Activated CD4-positive, alpha-beta T cell treated with anti-CD3 and anti-CD28 coated beads, Interleukin-2, amount 50 U/mL, for 24 hours (primary cell): ENCODE measurements at regions not wholly inside any gene's neighbourhood (a gene's known extent, or its start where the extent isn't known, plus 50 kb on each side); places are given as distances from the start of the nearest gene placed in this dataset.
"Not testable (repeated sequence)": the region's sequence is repeated elsewhere in the genome, so short reads cannot be mapped to it uniquely, and the experiment has no call there.

Experiments used
- DNase-seq, 2 donors: peaks; one replicate each; pipeline ENCODE4 v3.0.0-alpha.2; 2020; ENCODE audit warnings: low read depth in 1 of 2, low spot score in 1 of 2

DNA sequence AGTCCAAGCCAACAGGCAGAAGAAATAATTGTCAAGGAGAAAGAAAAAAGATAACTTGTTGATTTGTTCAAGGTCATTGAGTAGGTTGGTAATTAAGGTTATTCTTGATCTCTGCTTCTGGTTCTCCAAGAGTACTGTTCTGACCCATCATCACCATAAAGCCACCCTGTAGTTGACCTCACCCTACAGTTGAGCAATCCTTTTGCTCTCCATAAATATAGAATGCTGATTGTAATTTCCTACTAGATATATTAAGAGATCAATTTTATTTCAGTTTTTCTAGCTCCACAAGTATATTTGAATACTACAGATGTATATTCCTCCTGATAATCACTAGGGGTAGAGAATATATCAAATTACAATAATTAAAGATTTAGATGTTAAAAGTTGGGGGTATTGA, 350.5 kb upstream of the PDE3A start:
- no peak for DNase-seq

DNA sequence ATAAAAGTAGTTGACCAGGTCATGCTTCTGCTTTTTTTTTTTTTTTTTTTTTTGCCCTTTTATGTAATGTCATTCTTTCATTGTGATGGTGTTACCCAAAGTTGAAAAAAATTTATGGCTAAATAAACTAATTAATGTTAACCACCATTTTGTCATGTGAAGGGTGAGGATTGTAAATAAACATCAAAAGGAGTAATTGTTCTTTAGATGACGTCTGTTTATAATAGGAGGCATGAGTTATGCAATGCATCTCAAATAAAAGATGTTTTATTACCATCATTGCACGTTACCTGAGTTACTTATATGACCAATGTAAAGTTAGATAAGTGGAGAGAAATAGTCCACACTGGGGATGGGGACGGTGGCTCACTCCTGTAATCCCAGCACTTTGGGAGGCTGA, 349.9 kb upstream of the PDE3A start:
- no peak for DNase-seq

DNA sequence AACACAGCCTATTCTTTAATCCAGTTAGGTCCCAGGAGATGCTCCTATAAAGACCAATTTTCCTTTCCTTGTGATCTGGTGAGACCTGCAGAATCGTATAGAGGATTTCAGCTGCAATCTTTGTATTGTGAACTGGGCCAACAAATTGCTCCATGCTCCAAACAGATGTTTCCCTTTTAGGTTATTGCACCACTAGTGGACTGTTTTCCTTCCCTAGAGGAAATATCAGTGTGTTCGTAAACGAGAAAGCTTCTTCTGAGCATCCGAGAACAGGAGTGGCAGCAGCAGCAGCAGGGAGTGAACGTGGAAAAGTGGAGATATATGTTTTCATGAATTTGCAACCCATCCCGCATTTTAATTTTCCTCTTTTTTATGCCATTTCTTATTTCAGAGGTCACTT, 344.1 kb upstream of the PDE3A start:
- DNase-seq: no peak

DNA sequence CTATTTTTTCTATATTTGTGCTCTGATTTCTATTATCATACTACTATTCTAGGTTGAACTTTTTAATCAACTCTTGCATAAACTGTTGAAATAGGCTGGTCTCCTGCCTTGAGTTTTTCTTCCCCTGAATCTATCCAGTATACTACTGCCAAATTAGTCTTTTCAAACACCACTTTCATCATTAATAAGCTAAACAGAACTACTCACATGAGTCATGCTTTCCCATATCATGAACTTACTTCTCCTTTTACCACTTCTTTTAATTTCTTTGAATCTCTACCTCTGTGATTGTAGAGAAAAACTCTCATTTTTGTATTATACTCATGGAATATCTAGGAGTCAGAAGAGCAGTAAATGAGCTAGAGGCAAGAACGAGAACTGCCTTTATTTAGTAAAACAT, 340.3 kb upstream of the PDE3A start:
- no peak for DNase-seq

DNA sequence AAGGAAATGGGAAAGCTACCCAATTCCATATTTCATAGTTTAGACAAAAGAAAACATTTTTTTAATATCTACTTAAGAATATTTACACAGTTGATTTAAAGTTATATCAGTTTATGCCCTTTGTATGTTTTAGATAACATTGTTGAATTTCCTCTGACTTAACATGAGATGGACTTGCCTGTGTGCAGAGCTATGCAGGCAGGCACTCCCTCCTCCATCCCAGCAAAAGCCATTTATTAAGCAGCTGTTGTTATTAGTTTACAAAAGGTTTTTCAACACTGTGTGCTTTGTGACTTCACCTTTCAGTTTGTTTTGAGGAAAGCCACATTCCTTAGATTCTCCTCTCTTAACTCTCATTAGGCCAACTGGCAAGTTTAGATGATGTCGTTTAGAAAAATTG, 337.5 kb upstream of the PDE3A start:
- DNase-seq: no peak

DNA sequence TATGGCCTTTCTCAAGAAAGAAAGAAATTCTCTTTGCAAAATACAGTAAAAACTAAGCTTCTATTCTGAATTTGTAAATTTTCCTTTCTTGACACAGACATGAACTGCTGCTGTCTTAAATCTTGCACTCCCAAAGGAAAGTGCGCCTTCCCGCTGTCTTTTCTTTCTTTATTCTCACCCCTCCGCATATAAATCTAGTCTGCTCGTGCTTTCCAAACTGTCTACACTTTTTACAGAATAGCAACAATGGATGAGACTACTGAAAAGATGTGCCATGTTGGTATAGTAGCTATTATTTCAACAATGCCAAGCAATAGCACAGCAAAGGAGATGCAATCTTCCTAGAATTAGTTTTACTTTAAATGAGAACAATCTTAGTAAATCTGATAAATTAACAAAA, 328.8 kb upstream of the PDE3A start:
- no peak for DNase-seq

DNA sequence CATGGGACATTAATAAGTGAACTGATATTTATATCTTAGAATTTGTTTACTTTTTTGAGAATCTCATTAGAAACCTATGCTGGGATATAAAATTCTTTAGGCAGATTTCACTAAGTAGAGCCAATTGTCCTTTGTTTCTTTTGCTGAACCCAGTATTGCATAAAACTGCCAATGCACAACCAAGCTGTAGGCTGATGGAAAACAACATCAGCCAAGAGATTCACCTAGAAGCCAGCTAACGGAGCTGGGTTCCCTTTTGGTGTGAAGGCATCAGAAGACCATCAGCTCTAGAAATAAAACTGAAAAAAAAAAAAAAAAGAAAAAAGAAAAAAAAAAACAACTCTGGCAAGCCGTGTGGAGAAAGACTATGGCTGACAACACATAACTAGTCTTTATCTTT, 328.2 kb upstream of the PDE3A start:
- DNase-seq: no peak

DNA sequence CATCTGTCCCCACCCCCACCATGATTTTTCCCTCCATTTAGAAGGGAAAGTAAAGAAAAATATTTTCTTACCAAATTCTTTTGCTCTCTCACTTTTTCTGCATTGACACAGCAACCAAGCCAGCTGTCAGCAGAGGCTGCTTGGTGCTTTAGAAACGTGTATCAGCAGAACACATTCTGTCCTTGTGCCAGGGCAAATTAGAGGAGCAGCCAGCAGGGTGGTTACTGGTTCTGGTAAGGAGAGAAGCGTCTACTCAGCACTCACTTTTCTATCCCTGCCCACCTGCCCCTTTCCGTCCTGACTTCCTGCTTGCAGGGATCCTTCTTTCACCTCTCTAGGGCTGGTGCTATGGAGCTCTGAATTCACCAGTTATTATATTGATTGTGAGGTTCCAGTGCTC, 327.5 kb upstream of the PDE3A start:
- DNase-seq: no peak

DNA sequence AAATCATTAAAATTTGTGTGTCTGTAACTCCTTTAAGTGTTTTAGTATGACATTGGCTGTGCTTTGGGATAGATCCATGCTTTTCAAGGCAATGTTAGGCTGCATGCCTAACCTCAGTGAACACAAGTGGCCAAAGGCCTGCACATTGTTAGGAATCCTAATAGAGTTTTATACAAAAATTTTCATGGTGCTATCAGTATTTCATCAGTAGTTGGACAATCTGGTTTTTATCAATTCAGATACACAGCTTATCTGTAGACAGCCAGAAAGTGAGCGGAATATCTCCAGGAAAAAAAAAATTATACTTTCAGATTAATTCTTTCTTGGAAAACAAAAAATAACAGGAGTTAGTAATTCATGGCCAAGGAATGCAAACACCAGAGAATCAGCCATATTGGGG, 324.0 kb upstream of the PDE3A start:
- no peak for DNase-seq

DNA sequence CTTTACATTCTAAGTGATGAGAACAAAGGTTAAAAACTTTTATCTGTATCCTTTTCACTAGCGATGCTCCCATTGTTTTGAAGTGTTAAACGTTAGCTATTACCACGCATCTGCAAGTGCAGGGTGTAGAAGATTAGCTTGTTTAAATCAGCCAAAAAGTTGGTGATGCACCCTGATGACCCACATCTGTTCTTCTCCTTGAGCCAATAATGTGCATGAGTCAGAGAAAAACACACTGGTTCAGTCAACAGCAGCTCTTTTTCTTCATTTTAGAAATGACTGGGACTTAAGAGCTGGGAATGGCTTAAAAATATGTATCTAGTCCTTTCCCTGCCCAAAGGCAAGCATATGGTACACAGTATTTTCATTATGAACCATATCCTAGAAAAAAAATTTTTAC, 323.5 kb upstream of the PDE3A start:
- no peak for DNase-seq

DNA sequence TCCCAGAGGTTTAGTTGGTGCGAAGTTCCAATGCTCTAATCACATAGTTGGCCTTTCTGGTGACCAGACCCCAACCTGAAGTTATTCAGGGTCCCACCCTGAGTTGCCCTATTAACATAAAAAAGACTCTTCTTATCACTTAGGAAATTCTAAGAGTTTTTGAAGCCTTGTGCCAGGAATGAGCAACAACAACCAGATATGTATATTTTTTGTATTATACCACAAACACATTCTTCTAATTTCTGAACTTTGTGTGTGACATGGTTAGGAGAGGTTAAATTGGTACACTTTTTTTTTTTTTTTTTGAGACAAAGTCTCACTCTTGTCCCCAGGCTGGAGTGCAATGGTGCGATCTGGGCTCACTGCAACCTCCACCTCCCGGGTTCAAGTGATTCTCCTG, 320.4 kb upstream of the PDE3A start:
- DNase-seq: no peak

DNA sequence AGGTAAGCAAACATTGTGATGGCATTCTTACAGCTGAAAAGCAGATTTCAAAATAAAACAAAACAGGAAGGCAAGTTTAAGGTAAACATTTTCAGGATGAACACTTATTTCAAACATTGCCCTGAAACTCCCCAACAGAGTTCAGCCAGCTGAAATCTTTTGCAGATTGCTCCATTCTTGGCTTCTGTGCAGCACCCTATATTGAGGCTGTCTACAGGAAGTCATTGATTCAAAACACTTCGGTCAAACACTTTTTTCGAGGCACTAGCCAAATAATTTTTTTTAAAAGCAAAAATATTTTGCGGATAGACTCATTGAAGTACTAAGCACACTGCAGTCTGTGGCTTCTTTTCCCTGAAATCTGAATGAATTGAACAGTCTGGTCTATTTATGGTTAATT, 318.1 kb upstream of the PDE3A start:
- no peak for DNase-seq

DNA sequence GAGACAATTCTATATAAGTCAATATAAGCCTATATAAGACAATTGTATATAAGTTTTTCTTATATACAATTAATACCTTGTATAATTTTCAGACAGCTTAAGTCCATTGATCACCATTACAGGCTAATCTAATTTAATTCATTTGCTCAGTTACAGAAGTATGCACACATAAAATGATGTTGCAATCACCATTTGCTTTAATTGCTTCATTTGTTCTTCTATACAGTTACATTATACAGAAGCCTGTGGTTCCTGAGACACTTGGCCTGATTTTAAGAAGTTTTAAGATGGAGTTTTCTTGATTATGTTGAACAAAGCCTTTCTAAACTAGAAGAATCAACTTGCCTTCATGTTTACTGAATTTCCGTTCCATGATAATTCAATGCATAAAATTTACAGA, 314.6 kb upstream of the PDE3A start:
- no peak for DNase-seq

DNA sequence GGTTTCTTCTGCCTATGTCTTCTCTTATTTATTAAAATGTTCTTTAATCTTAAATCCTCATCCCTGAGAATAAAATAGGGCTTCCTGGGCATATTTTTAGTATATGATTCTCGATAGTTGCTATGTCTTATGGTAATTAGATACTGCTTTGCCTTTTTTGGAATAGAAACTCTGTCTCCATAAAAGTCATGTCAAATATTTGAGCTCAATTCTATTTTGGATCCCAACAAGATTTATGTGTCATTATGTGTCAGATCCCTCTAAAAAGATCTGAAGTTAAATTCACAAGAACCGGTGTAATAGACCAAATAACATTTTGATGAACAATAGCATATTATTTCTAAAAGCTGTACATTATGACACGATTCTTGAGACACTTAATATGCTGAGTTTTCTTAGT, 312.5 kb upstream of the PDE3A start:
- no peak for DNase-seq

DNA sequence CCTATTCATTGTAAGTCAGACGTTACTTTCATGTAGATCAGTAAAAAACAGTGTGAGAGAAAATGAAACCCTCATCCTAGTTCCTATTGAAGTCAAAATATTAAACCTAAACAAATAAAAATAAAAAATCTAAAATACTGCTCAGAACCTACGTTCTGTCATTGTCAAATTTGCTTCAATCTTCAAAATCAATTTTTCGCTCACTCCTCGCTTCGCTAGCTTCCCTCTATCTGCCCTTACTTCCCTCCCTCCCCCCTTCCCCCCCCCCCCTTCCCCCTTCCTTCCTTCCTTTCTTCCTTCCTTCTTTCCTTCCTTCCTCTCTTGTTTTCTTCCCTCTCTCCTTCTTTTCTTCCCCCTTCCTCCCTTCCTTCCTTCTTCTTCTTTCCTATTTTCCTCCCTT, 310.9 kb upstream of the PDE3A start:
- no peak for DNase-seq

DNA sequence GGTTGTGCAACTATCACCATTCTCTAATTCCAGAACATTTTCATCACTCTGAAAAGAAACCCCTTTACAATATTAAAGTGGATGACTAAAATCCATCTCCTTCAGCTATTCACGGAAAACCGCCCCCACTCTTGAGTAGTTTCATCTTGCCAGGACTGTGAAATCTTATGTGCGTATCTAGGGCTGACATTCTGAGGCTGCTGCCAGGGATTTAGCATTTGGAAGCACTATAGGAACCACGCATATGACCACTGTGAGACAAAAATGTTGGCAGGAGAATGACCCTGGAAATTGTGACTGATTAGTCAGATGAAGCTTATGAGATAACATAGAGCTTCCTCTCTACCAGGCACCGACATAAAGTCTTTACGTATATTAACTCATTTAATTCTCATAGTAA, 305.2 kb upstream of the PDE3A start:
- no peak for DNase-seq

DNA sequence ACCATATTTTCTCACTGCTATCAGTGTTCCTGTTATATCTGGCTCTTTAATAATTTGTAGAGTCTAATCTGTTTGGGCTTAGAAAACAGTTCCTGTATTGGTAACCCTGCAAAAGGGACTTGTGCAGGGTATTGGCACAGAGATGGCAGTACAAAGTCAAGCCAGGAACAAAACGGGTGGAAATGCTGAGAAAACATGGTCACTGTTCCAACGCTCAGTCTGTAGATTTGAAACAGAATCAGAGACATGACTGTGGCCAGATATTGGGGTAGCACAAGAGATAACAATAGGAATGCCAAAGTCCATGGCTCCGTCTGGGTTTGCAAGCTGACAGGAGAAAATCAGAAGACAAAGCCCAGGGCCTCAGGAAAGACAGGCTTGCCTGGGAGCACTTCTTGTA, 290.7 kb upstream of the PDE3A start:
- DNase-seq: no peak

DNA sequence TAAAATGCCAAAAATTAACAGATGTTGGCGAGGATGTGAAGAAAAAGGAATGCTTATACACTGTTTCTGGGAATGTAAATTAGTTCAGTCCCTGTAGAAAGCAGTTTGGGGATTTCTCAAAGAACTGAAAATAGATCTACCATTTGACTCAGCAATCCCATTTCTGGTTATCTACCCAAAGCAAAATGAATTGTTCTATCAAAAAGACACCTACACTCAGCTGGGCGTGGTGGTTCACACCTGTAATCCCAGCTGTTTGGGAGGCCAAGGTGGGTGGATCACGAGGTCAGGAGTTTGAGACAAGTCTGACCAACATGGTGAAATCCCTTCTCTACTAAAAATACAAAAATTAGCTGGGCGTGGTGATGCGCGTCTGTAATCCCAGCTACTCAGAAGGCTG, 279.3 kb upstream of the PDE3A start:
- no peak for DNase-seq

DNA sequence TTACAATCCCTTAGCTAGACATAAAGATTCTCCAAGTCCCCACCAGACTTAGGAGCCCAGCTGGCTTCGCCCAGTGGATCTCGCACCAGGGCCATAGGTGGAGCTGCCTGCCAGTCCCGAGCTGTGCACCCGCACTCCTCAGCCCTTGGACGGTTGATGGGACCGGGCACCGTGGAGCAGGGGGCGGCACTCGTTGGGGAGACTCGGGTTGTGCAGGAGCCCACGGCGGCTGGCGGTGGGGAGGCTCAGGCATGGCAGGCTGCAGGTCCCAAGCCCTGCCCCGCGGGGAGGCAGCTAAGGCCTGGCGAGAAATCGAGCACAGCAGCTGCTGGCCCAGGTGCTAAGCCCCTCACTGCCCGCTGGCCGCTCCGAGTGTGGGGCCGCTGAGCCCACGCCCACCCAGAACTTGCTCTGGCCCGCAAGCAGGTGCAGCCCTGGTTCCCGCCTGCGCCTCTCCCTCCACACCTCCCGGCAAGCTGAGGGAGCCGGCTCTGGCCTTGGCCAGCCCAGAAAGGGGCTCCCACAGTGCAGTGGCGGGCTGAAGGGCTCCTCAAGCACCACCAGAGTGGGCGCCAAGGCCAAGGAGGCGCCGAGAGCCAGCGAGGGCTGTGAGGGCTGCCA, 275.0 kb upstream of the PDE3A start:
- not testable (repeated sequence) for DNase-seq

DNA sequence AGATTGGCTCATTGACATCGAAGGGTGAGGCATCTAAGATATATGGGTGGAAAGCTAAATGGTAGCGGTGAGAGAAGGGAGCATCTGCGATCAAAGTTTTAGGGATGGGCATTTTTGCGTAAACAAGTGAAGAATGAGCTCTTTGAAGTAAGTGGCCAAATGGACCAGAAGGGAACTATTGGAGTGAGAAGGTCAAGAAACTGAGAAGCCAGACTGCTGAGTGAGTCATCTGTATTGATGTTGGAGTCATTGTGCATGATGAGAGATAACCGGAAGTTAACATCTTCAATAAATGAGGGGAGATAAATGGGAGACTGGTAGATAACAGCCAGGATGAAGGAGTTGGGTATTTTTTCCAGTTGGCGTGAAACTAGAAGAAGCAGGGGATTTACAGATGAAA, 271.9 kb upstream of the PDE3A start:
- no peak for DNase-seq

DNA sequence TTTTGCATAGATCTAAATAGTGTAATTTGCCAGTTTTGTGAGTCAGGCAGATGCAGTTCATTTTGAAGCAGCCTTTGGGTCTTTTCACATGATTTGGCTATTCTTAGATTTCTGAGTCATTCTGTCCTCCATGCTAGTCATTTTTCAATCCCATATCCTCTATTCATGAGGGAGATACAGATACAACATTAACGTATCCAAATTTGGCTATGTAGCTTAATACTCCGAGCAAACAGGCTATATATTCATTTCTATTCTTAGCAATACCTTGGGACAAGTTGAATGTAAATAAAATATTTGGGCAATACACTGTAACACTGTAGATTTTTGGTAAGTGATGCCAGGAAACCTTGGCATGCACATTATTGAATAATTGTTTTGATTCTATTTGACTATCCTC, 270.7 kb upstream of the PDE3A start:
- DNase-seq: no peak

DNA sequence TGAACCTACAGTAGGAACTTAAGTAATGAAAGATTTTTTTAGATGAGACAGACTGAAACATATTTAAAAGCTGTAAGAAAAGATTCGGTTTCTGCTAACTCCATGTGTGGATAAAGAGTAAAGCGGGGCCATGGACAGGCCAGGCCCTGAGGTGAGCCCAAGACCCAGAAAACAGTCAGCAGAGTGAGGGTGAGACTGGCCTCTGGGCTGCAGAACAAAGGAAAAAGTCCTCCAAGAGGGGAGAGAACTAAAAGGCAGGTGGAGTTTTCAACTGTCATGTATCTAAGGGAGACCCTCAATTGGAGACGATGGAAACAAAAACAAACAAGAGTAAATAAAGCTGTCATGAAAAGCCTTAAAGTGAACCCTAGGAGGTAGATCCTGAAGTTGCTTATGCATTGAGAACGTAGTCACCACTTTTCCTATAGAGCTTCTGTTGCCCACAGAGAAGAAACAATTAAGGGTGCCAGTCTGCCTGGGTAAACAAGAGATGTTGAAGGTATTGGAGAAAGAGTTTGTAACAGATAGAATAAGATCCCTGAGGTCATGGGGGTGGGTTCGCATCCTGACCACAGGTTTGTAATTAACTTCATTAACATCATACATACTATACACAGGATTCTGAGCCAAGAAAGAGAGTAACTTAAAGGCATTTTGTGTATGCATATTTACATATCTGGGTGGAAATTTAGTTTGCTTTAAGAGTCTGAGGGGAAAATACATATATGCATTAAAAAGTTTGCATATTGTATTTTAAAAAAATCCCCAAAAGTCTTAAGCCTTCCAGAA, 268.7 kb upstream of the PDE3A start:
- DNase-seq: no peak

DNA sequence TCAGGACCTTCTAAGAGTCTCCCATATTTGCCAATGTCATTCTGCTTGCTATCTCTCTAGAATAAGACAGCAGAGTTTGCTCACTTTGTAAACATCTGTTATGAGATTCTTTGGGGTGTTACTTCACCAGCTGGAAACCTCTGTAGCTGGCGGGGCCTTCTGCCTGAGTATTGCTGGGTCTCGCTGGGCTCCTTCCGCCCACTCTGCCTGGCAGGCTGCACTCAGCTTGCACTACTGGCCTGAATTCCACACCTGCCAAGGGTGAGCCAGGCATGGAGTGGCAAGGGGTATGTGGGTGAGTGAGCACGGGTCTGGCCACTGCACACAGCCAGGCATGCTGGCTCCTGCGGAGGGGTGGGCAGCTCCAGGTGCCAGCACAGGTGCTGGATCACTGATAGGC, 267.3 kb upstream of the PDE3A start:
- DNase-seq: no peak
